Ishikawa (cell line): ENCODE measurements at regions not wholly inside any gene's neighbourhood (a gene's known extent, or its start where the extent isn't known, plus 50 kb on each side); places are given as distances from the start of the nearest gene placed in this dataset.

Source experiments
- RAD21 ChIP-seq: IDR thresholded peaks from 2 replicates; pipeline ENCODE4 v1.6.1; 2012; ENCODE audit warnings: low read depth
- TF ChIP-seq, protein P1 (sequence below): IDR thresholded peaks from 2 replicates; pipeline ENCODE4 v1.6.1; 2012

- TF ChIP-seq RAD21 = no peak
- TF ChIP-seq, protein P1, sequence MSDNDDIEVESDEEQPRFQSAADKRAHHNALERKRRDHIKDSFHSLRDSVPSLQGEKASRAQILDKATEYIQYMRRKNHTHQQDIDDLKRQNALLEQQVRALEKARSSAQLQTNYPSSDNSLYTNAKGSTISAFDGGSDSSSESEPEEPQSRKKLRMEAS = no peak
Observed at GRCh38 chr12:124502379-124502778, 65.0 kb downstream of the NCOR2 start.
